Keratinocyte (primary cell): ENCODE measurements at regions not wholly inside any gene's neighbourhood (a gene's known extent, or its start where the extent isn't known, plus 50 kb on each side); places are given as distances from the start of the nearest gene placed in this dataset.

ENCODE experiments used
- CTCF ChIP-seq, 3 experiments: IDR thresholded peaks in 1 of 3; conservative IDR thresholded peaks in 1 of 3; optimal IDR thresholded peaks in 1 of 3; 2 replicates in 2 of 3; 3 replicates in 1 of 3; pipeline versions ENCODE3 to v1.5.1; 2011; ENCODE audit warnings: low read length in 3 of 3, mild to moderate bottlenecking in 3 of 3, moderate library complexity in 2 of 3, control low read depth in 1 of 3, inconsistent platforms in 1 of 3; ENCODE audit not compliant: insufficient read depth in 2 of 3; ENCODE audit errors: extremely low read depth in 1 of 3
- EZH2 ChIP-seq: IDR thresholded peaks from one replicate; pipeline ENCODE4 v1.6.1; 2012; ENCODE audit warnings: inconsistent platforms, mild to moderate bottlenecking, low read length, moderate library complexity

GRCh38 chr9:71485326-71485725 lies 283.0 kb downstream of the CEMIP2 start:
- TF ChIP-seq CTCF (optimal IDR thresholded peaks at IDR 0.05 in 1 of 3, IDR thresholded peaks at IDR 0.05 in 1 of 3, conservative IDR thresholded peaks at IDR 0.05 in 1 of 3; ENCODE audit: extremely low read depth in 1 of 3, insufficient read depth in 2 of 3, low read length in 3 of 3), result no peak
- no peak for TF ChIP-seq EZH2
